ENCODE measurements at regions not wholly inside any gene's neighbourhood (a gene's known extent, or its start where the extent isn't known, plus 50 kb on each side); places are given as distances from the start of the nearest gene placed in this dataset.

DNA sequence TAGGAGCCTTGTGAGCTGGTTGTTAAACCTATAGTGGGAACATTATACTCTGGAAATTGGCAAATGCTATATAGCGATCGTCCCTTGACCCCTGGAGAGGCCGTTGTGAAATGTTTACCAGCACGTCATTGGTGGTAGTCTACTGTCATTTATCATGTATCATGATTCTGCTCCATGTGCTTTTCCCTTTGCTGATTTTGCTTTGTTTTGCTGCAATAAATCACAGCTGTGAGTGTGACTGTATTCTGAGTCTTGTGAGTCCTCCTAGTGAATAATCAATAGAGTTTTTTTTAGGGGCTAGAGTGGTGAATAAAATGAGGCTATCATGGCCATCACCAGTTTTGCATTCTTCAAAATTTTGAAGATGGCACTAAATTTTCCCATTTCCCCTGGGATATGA lies 189.1 kb downstream of the HRH4 start:
- TF ChIP-seq, protein P1, sequence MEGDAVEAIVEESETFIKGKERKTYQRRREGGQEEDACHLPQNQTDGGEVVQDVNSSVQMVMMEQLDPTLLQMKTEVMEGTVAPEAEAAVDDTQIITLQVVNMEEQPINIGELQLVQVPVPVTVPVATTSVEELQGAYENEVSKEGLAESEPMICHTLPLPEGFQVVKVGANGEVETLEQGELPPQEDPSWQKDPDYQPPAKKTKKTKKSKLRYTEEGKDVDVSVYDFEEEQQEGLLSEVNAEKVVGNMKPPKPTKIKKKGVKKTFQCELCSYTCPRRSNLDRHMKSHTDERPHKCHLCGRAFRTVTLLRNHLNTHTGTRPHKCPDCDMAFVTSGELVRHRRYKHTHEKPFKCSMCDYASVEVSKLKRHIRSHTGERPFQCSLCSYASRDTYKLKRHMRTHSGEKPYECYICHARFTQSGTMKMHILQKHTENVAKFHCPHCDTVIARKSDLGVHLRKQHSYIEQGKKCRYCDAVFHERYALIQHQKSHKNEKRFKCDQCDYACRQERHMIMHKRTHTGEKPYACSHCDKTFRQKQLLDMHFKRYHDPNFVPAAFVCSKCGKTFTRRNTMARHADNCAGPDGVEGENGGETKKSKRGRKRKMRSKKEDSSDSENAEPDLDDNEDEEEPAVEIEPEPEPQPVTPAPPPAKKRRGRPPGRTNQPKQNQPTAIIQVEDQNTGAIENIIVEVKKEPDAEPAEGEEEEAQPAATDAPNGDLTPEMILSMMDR (IDR thresholded peaks at IDR 0.05): no peak
- no peak for TF ChIP-seq ZFX (IDR thresholded peaks at IDR 0.05; ENCODE audit: borderline replicate concordance)

Measured in 22Rv1 (cell line).